ENCODE measurements at regions not wholly inside any gene's neighbourhood (a gene's known extent, or its start where the extent isn't known, plus 50 kb on each side); places are given as distances from the start of the nearest gene placed in this dataset.
A peak's percentile ranks its signal among the peaks of the same experiment; 100 is the strongest.

DNA sequence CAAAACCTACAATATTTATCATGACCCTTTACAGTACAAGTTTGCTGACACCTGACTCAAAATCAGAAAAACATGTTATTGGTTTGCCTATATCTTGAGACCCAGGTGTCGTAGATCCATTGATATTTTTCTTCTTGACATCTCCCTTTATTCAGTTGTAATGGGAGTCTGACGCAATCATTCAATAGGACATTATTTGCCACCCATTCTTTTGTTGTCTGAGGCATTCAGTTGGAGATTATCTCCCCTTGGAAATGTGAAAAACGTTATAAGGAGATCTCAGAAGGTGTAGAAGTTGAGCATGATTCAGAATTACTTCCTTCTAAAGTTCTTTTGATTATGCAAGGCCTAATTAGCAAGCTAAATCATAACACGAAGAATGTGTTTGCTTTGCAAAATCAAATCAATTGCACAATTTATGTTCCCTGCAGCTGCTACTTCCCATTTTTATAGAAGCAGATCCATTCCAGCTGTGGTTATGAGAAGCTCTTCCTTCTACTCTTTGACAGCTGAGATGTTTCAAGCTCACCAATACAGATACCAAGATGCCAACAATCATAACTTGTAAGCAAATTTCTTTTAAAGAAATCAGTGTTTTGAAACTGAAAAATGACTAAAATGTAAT lies 228.2 kb upstream of the SYT1 start:
- no peak for ATAC-seq
- TF ChIP-seq, protein P1, sequence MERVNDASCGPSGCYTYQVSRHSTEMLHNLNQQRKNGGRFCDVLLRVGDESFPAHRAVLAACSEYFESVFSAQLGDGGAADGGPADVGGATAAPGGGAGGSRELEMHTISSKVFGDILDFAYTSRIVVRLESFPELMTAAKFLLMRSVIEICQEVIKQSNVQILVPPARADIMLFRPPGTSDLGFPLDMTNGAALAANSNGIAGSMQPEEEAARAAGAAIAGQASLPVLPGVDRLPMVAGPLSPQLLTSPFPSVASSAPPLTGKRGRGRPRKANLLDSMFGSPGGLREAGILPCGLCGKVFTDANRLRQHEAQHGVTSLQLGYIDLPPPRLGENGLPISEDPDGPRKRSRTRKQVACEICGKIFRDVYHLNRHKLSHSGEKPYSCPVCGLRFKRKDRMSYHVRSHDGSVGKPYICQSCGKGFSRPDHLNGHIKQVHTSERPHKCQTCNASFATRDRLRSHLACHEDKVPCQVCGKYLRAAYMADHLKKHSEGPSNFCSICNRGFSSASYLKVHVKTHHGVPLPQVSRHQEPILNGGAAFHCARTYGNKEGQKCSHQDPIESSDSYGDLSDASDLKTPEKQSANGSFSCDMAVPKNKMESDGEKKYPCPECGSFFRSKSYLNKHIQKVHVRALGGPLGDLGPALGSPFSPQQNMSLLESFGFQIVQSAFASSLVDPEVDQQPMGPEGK (CRISPR knock-in tag; IDR thresholded peaks at IDR 0.05; ENCODE audit: borderline replicate concordance), result no peak
- TF ChIP-seq ESRRG (CRISPR knock-in tag; IDR thresholded peaks at IDR 0.05), result no peak
- TF ChIP-seq RARB (CRISPR knock-in tag; IDR thresholded peaks at IDR 0.05), result no peak
- no peak for TF ChIP-seq ZNF565 (CRISPR knock-in tag; conservative IDR thresholded peaks at IDR 0.05; ENCODE audit: low read depth)
- TF ChIP-seq, protein P2, sequence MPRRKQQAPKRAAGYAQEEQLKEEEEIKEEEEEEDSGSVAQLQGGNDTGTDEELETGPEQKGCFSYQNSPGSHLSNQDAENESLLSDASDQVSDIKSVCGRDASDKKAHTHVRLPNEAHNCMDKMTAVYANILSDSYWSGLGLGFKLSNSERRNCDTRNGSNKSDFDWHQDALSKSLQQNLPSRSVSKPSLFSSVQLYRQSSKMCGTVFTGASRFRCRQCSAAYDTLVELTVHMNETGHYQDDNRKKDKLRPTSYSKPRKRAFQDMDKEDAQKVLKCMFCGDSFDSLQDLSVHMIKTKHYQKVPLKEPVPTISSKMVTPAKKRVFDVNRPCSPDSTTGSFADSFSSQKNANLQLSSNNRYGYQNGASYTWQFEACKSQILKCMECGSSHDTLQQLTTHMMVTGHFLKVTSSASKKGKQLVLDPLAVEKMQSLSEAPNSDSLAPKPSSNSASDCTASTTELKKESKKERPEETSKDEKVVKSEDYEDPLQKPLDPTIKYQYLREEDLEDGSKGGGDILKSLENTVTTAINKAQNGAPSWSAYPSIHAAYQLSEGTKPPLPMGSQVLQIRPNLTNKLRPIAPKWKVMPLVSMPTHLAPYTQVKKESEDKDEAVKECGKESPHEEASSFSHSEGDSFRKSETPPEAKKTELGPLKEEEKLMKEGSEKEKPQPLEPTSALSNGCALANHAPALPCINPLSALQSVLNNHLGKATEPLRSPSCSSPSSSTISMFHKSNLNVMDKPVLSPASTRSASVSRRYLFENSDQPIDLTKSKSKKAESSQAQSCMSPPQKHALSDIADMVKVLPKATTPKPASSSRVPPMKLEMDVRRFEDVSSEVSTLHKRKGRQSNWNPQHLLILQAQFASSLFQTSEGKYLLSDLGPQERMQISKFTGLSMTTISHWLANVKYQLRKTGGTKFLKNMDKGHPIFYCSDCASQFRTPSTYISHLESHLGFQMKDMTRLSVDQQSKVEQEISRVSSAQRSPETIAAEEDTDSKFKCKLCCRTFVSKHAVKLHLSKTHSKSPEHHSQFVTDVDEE (CRISPR knock-in tag; IDR thresholded peaks at IDR 0.05), result no peak
- TF ChIP-seq PPARA (CRISPR knock-in tag; IDR thresholded peaks at IDR 0.05; ENCODE audit: borderline replicate concordance), result no peak
- TF ChIP-seq ZNF8 (CRISPR knock-in tag; IDR thresholded peaks at IDR 0.05), result no peak
- TF ChIP-seq TOX (CRISPR knock-in tag; IDR thresholded peaks at IDR 0.05; ENCODE audit: borderline replicate concordance), result no peak
- no peak for TF ChIP-seq SNAI2 (CRISPR knock-in tag; IDR thresholded peaks at IDR 0.05)
- TF ChIP-seq, protein P3, sequence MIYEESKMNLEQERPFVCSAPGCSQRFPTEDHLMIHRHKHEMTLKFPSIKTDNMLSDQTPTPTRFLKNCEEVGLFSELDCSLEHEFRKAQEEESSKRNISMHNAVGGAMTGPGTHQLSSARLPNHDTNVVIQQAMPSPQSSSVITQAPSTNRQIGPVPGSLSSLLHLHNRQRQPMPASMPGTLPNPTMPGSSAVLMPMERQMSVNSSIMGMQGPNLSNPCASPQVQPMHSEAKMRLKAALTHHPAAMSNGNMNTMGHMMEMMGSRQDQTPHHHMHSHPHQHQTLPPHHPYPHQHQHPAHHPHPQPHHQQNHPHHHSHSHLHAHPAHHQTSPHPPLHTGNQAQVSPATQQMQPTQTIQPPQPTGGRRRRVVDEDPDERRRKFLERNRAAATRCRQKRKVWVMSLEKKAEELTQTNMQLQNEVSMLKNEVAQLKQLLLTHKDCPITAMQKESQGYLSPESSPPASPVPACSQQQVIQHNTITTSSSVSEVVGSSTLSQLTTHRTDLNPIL (CRISPR knock-in tag; IDR thresholded peaks at IDR 0.05; ENCODE audit: low read depth), result no peak
- no peak for TF ChIP-seq ZC3H10 (CRISPR knock-in tag; IDR thresholded peaks at IDR 0.05)
- no peak for TF ChIP-seq GLIS3 (CRISPR knock-in tag; IDR thresholded peaks at IDR 0.05)
- TF ChIP-seq ZNF70 (CRISPR knock-in tag; IDR thresholded peaks at IDR 0.05), result no peak
- TF ChIP-seq ARNTL (CRISPR knock-in tag; IDR thresholded peaks at IDR 0.05; ENCODE audit: borderline replicate concordance, low read depth), result no peak
- TF ChIP-seq, protein P4, sequence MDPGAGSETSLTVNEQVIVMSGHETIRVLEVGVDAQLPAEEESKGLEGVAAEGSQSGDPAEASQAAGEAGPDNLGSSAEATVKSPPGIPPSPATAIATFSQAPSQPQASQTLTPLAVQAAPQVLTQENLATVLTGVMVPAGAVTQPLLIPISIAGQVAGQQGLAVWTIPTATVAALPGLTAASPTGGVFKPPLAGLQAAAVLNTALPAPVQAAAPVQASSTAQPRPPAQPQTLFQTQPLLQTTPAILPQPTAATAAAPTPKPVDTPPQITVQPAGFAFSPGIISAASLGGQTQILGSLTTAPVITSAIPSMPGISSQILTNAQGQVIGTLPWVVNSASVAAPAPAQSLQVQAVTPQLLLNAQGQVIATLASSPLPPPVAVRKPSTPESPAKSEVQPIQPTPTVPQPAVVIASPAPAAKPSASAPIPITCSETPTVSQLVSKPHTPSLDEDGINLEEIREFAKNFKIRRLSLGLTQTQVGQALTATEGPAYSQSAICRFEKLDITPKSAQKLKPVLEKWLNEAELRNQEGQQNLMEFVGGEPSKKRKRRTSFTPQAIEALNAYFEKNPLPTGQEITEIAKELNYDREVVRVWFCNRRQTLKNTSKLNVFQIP (CRISPR knock-in tag; IDR thresholded peaks at IDR 0.05; ENCODE audit: borderline replicate concordance, low read depth), result no peak
- no peak for TF ChIP-seq TCF4 (CRISPR knock-in tag; IDR thresholded peaks at IDR 0.05; ENCODE audit: borderline replicate concordance)
- no peak for TF ChIP-seq CSDC2 (CRISPR knock-in tag; IDR thresholded peaks at IDR 0.05)
- no peak for TF ChIP-seq BACH2 (CRISPR knock-in tag; IDR thresholded peaks at IDR 0.05; ENCODE audit: borderline replicate concordance)
- TF ChIP-seq, protein P5, sequence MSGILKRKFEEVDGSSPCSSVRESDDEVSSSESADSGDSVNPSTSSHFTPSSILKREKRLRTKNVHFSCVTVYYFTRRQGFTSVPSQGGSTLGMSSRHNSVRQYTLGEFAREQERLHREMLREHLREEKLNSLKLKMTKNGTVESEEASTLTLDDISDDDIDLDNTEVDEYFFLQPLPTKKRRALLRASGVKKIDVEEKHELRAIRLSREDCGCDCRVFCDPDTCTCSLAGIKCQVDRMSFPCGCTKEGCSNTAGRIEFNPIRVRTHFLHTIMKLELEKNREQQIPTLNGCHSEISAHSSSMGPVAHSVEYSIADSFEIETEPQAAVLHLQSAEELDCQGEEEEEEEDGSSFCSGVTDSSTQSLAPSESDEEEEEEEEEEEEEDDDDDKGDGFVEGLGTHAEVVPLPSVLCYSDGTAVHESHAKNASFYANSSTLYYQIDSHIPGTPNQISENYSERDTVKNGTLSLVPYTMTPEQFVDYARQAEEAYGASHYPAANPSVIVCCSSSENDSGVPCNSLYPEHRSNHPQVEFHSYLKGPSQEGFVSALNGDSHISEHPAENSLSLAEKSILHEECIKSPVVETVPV (CRISPR knock-in tag; IDR thresholded peaks at IDR 0.05), result no peak
- TF ChIP-seq ZFP30 (CRISPR knock-in tag; IDR thresholded peaks at IDR 0.05), result no peak

DNA sequence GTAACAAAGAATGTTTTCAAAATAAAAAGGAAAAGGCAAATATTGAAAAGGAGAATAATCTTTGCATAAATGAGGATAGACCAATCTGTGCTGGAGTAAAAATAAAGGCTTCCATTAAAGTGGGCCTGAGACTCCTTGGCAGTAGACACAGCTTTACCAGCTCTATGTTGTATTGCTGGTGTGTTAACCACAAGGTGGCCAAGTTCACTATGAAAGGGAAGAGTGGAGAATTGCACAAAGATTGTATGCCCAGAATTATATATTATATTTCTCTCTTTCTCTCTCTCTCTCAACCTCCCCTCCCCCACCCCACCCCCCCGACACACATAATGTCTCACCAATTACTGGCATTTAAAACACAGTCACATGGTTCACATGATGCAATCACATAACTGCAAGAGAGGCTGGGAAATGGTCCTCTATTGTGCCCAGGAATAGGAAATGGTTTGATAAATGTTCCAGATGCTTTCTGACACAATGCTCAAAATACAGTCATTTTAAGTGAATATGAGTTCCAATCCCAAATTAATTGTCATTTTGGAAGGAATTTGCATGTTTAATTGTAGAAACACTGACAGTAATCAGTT lies 222.6 kb upstream of the SYT1 start:
- peak; percentile 62; the same call in 2 of the 3 replicates for ATAC-seq
- TF ChIP-seq ZNF8 (CRISPR knock-in tag; IDR thresholded peaks at IDR 0.05), result no peak

DNA sequence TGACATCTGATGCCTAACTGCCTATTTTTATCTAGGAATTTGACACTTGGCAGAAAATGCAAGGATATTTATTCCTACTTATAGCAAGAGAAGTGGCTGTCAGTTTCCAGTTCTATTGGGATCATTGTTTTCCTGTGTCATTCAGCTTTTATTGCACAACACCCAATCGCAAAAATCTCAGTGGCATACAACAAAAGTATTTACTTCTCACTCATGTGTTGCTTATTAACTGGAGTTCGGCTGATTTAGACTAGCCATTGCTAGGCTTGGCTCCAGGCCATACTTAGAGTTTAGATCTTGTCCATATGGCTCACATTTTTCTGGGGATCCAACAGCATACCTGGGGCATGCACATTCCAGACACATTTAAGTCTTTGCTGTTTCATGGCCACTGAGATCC lies 218.6 kb upstream of the SYT1 start:
- peak; percentile 57 for ATAC-seq
- TF ChIP-seq, protein P3 (CRISPR knock-in tag; IDR thresholded peaks at IDR 0.05; ENCODE audit: low read depth), result no peak
- TF ChIP-seq, protein P2 (CRISPR knock-in tag; IDR thresholded peaks at IDR 0.05), result no peak
- TF ChIP-seq ESRRG (CRISPR knock-in tag; IDR thresholded peaks at IDR 0.05), result no peak
- no peak for TF ChIP-seq ZNF8 (CRISPR knock-in tag; IDR thresholded peaks at IDR 0.05)
- no peak for TF ChIP-seq OSR1 (CRISPR knock-in tag; IDR thresholded peaks at IDR 0.05)
- TF ChIP-seq PPARA (CRISPR knock-in tag; IDR thresholded peaks at IDR 0.05; ENCODE audit: borderline replicate concordance), result no peak
- TF ChIP-seq CSDC2 (CRISPR knock-in tag; IDR thresholded peaks at IDR 0.05), result no peak
- TF ChIP-seq, protein P4 (CRISPR knock-in tag; IDR thresholded peaks at IDR 0.05; ENCODE audit: borderline replicate concordance, low read depth), result no peak
- no peak for TF ChIP-seq ZC3H10 (CRISPR knock-in tag; IDR thresholded peaks at IDR 0.05)
- TF ChIP-seq ARNTL (CRISPR knock-in tag; IDR thresholded peaks at IDR 0.05; ENCODE audit: borderline replicate concordance, low read depth), result no peak

All from SK-N-SH treated with all-trans-retinoic acid at 6 μM for 48 hours (cell line).